Lower leg skin (tissue), 3 donors: ENCODE measurements at regions not wholly inside any gene's neighbourhood (a gene's known extent, or its start where the extent isn't known, plus 50 kb on each side); places are given as distances from the start of the nearest gene placed in this dataset.

ENCODE experiments used
- CTCF ChIP-seq, 3 donors: fragments of 450-650 bp; IDR thresholded peaks; one replicate each; pipeline ENCODE4 v1.5.1; 2016; ENCODE audit warnings: antibody characterized with exemption in 3 of 3, mild to moderate bottlenecking in 3 of 3, moderate library complexity in 2 of 3
- POLR2A ChIP-seq, 2 donors: fragments of 450-650 bp; IDR thresholded peaks; one replicate each; pipeline ENCODE4 v1.6.1; 2016 to 2017; ENCODE audit warnings: antibody characterized with exemption in 2 of 2, mild to moderate bottlenecking in 1 of 2, moderate library complexity in 1 of 2

DNA sequence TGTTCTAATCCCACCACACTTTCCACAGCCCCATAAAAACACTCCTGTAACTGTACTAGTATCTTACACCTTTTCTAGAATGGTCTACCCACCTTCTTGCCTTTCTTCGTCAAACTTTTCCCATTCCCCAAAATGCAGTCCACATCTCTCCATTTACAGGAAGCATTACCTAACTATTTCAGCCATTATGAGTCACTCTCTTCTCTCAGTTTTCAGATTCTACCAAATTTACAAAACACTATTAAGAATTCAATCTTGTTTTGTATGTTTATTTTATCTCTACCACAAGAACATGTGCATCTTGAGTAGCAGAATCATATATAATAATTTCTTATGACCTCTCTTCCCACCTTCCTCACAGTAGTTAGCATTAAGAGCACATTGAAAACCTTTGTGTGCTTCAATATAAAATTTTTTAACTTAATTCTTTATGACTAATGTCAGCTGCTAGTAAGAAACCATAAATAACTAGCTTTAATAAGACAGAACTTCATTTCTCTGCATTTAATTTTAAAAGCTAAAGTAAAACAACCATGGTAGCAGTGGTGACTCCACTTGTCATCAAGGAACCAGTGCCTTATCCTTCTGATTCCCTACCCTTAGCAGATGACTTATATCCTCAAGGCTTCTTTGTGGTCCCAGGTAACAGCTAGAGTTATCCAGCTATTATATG, 56.6 kb upstream of the MAP2 start:
- TF ChIP-seq POLR2A (IDR thresholded peaks at IDR 0.05) (no peak), CTCF (IDR thresholded peaks at IDR 0.05) (no peak)
